Central memory CD8-positive, alpha-beta T cell (primary cell): ENCODE measurements at regions not wholly inside any gene's neighbourhood (a gene's known extent, or its start where the extent isn't known, plus 50 kb on each side); places are given as distances from the start of the nearest gene placed in this dataset.

ENCODE experiments used
- ATAC-seq: fragments of 150-1000 bp; cut with Tn5 transposase; replicated peaks from 2 replicates; pipeline ENCODE4 v1.10.0; 2022; ENCODE audit warnings: mild to moderate bottlenecking, moderate FRiP score, moderate number of reproducible peaks; ENCODE audit not compliant: poor library complexity, severe bottlenecking; ENCODE audit errors: extremely low read depth
- DNase-seq, 2 donors: peaks; one replicate each; pipeline ENCODE4 v3.0.0; 2021; ENCODE audit warnings: low spot score in 2 of 2
- H3K27ac Mint-ChIP-seq: one replicate; pipeline ENCODE4 v1.8.0; 2022; ENCODE audit warnings: low read depth, mild to moderate bottlenecking, moderate library complexity, mixed read lengths
- H3K27me3 Mint-ChIP-seq: one replicate; pipeline ENCODE4 v1.8.0; 2022; ENCODE audit warnings: mixed read lengths
- H3K36me3 Mint-ChIP-seq: one replicate; pipeline ENCODE4 v1.8.0; 2022; ENCODE audit warnings: mild to moderate bottlenecking, moderate library complexity, mixed read lengths; ENCODE audit not compliant: insufficient read depth
- H3K4me1 Mint-ChIP-seq: one replicate; pipeline ENCODE4 v1.8.0; 2022; ENCODE audit warnings: mixed read lengths
- H3K4me3 Mint-ChIP-seq: one replicate; pipeline ENCODE4 v1.8.0; 2022; ENCODE audit warnings: mild to moderate bottlenecking, moderate library complexity, mixed read lengths
- H3K9me3 Mint-ChIP-seq: one replicate; pipeline ENCODE4 v1.8.0; 2022; ENCODE audit warnings: mixed read lengths

DNA sequence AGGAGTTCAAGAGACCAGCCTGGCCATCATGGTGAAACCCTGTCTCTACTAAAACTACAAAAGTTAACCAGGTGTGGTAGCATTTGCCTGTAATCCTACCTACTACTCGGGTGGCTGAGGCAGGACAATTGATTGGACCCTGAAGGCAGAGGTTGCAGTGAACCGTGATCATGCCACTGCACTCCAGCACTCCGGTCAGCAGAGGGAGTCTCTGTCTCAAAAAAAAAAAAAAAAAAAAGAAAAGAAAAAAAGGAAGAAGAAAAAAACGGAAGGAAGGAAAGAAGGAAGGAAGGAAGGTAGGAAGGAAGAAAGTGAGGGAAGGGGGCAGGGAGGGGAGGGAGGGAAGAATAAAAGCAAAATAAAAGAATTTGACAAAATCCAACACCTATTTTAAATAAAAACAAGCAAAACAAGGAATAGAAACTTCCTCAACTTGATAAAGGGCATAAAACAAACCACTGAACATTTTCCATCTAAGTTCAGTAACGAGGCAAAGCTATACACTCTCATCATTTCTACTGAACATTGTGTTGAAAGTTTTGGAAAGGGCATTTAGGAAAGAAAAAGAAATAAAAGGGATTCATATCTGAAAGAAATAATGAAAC, 411.6 kb upstream of the SLITRK5 start:
- Mint-ChIP-seq H3K27ac (no peak overlapping the region), H3K9me3 (peaks cover 11% of the 10 kb centered on the region), H3K36me3 (no peaks in the 10 kb centered on the region), H3K4me3 (no peak overlapping the region), H3K27me3 (no peaks in the 10 kb centered on the region), H3K4me1 (no peaks in the 10 kb centered on the region)
- DNase-seq = no peak
- ATAC-seq = no peak

DNA sequence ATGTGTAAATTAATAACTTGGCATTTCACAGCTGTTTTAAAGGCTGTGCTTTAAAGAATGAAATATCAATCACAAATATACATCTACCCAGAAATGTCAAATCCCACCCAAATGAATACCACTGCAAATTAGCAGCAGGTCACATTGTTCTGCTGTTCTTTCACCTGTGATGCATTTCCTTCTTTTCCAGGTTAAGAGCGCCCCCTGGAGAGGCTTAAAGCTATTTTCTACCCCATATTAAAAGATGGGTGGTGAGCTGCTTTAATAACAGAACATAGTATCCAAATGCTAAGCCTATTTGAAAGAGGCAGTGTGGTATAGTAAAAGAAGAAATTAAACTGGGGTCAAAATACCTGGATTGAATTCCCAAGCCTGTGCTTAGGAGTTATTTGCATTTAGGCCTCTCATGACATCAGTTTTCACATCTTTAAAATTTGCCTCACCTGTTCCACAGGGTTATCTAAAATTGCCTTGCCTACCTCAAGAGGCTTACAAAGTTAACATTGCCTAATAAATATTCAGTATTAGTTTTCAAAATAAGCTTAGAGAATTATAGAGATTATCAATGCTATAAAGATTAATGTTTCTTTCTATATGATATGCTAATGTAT, 396.9 kb upstream of the SLITRK5 start:
- Mint-ChIP-seq H3K4me1 (no peaks in the 10 kb centered on the region), H3K36me3 (no peaks in the 10 kb centered on the region), H3K9me3 (no peaks in the 10 kb centered on the region), H3K27ac (no peak overlapping the region), H3K27me3 (no peaks in the 10 kb centered on the region), H3K4me3 (no peak overlapping the region)
- ATAC-seq (no peak), DNase-seq (no peak)

DNA sequence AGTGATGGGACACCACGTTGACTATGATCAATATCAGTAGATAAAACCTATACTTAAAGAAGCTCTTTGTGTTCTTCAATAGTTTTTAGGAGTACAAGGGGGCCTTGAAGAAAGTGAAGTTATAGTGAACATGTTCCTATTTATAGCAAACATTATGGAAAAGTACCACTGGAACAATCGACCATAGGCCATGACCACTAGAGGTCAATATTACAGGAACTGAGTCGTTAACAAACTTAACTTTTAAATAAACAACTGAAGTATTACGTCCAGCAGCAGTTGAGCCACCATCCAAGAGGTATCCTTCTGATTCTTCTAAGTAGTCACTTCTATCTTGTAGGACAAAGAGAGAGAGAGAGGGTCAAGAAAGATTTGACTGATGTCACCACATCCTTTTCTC, 391.0 kb upstream of the SLITRK5 start:
- Mint-ChIP-seq H3K27me3 (no peaks in the 10 kb centered on the region), H3K4me3 (no peak overlapping the region), H3K36me3 (no peaks in the 10 kb centered on the region), H3K4me1 (no peaks in the 10 kb centered on the region), H3K27ac (no peak overlapping the region), H3K9me3 (peaks cover 5% of the 10 kb centered on the region)
- DNase-seq (no peak), ATAC-seq (no peak)

DNA sequence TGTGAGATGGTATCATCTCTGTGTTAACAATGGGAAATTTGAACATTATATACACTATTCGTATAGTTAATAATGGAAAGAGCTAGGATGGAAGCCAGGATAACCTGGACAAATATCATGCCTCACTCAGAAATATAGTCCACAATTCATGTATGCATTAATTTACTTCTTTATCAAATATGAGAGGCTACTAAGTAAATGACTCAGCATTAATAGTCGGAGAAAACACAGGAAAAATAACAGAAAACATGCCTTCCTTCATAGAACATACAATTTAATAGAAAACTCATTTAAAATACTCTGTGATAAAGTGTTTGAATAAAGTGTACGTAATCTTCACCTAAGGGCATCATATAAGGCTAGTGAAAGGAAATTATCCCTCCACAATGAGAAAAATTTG, 383.4 kb upstream of the SLITRK5 start:
- no peak overlapping the region for H3K27ac Mint-ChIP-seq
- ATAC-seq (no peak), DNase-seq (no peak)
- H3K4me1 Mint-ChIP-seq = no peaks in the 10 kb centered on the region
- no peak overlapping the region for H3K4me3 Mint-ChIP-seq
- H3K9me3 Mint-ChIP-seq = peaks cover 7% of the 10 kb centered on the region
- H3K36me3 Mint-ChIP-seq = no peaks in the 10 kb centered on the region
- H3K27me3 Mint-ChIP-seq = no peaks in the 10 kb centered on the region

DNA sequence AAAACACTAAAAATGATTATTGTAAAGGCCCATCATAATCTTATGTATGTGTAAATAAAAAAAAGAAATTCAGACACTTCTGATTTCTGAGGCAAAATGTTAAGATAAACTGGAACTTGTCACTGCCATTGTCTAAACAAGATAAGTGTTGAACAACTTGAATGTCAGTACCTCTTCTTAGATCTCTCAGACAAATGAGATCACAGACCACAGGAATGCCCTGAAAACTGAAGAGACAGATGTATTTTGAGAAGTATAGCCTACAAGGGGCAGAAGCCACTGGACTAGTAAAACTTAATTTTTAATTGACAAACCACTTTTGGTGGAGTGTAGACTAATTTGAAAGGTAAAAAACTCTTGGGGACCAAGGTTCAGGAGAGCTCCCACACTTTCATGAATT, 375.5 kb upstream of the SLITRK5 start:
- H3K27ac Mint-ChIP-seq = no peak overlapping the region
- DNase-seq (no peak), ATAC-seq (no peak)
- H3K4me3 Mint-ChIP-seq = no peak overlapping the region
- H3K27me3 Mint-ChIP-seq = no peaks in the 10 kb centered on the region
- H3K4me1 Mint-ChIP-seq = no peaks in the 10 kb centered on the region
- peaks cover 36% of the 10 kb centered on the region for H3K9me3 Mint-ChIP-seq
- no peaks in the 10 kb centered on the region for H3K36me3 Mint-ChIP-seq

DNA sequence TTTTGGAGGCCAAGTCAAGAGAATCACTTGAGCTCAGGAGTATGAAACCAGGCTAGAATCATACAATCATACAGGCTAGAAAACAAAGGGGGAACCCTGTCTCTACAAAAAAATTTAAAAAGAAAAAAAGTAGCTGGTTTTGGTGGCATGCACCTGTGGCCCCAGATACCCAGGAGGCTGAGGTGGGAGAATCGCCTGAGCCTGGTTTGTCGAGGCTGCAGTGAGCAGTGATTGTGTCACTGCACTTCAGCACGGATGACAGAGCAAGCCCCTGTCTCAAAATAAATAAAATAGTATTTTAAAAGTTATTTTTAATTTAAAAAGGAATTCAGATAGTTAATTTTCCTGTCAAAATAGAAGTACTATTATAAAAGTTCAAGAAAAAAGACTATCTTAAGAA, 369.1 kb upstream of the SLITRK5 start:
- Mint-ChIP-seq H3K4me1 (no peaks in the 10 kb centered on the region), H3K27ac (no peak overlapping the region), H3K9me3 (peaks cover 24% of the 10 kb centered on the region), H3K36me3 (no peaks in the 10 kb centered on the region), H3K4me3 (no peak overlapping the region), H3K27me3 (no peaks in the 10 kb centered on the region)
- no peak for DNase-seq
- ATAC-seq = no peak

DNA sequence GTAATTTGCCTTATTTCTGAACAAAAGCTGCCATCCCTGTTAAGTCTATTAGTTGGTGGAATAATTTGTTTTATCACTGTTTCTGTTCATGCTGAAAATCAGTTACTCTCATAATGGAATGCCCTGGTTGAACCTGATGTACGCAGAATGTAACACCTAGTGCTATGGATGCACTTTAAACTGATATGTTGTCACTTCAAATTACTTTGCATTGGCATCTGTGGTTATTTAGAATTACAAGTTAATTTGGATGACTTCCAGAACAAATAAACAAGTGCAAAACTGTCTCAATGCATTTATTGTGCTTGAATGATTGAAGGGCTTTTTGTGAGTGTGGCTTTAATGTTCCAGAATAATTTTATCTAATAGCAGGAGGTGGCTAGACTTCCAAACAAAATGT, 368.2 kb upstream of the SLITRK5 start:
- H3K36me3 Mint-ChIP-seq = no peaks in the 10 kb centered on the region
- ATAC-seq (no peak), DNase-seq (no peak)
- H3K4me3 Mint-ChIP-seq = no peak overlapping the region
- no peaks in the 10 kb centered on the region for H3K27me3 Mint-ChIP-seq
- peaks cover 24% of the 10 kb centered on the region for H3K9me3 Mint-ChIP-seq
- no peaks in the 10 kb centered on the region for H3K4me1 Mint-ChIP-seq
- no peak overlapping the region for H3K27ac Mint-ChIP-seq

DNA sequence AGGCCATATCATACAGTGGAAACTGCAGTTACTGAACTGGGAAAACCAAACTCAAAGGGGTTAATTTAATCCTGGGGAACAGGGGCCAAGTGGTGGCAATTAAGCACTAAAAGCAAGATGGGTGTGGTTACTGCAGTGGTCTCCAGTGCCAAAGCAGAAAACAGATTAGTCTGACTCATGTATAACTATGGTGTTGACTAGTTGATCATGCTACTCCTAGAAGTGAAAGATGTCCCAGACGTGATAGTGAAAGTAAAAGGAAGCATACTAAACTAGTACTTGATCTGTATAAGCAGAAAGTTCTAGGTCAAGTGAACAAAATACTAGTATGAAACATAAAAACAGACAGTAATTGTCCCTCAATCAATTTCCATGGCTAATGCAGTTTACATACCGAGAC, 360.0 kb upstream of the SLITRK5 start:
- DNase-seq (no peak), ATAC-seq (no peak)
- no peak overlapping the region for H3K27ac Mint-ChIP-seq
- no peaks in the 10 kb centered on the region for H3K27me3 Mint-ChIP-seq
- peaks cover 11% of the 10 kb centered on the region for H3K9me3 Mint-ChIP-seq
- H3K36me3 Mint-ChIP-seq = no peaks in the 10 kb centered on the region
- no peak overlapping the region for H3K4me3 Mint-ChIP-seq
- H3K4me1 Mint-ChIP-seq = no peaks in the 10 kb centered on the region

DNA sequence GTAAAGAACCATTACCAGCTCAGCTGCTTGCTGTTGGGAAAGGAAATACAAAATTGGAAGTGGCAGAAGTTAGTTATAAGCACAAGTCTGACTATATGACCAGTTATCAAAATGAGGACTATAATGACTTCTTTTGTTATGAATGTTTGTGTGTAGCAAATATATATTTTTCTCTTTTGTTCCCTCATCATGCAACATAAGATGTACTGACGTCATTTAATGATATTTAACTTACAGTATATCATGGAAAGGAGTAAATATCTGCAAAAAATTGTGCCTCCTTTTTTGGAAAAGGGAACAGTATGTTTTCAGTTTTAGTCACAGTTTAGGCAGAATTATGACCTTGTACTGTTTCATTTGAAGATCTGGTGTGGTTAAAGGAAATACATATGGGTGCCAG, 356.3 kb upstream of the SLITRK5 start:
- no peak for DNase-seq
- Mint-ChIP-seq H3K9me3 (peaks cover 11% of the 10 kb centered on the region), H3K27me3 (no peaks in the 10 kb centered on the region), H3K4me1 (no peaks in the 10 kb centered on the region), H3K4me3 (no peak overlapping the region), H3K36me3 (peaks cover 2% of the 10 kb centered on the region), H3K27ac (no peak overlapping the region)
- no peak for ATAC-seq

DNA sequence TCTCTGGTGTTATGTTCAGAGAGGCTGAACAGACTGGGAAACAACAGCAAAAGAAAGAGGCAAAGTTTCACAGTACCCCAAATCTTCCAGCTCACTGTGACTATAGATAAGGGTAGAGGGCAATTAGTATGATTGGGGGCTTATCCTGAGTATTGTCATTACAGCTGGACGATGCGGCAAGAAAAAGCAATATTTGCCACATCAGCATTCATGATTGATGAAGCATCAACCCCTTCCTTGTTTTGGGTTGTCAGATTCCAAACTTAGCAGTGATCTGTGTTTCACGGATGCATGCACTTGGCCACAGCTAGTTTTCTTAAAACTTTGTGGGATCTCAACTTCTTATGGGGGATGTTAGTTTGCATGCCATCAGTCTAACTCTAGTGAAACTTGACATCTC, 348.8 kb upstream of the SLITRK5 start:
- H3K9me3 Mint-ChIP-seq = no peaks in the 10 kb centered on the region
- DNase-seq (no peak), ATAC-seq (no peak)
- H3K4me1 Mint-ChIP-seq = no peaks in the 10 kb centered on the region
- H3K4me3 Mint-ChIP-seq = no peak overlapping the region
- H3K36me3 Mint-ChIP-seq = peaks cover 2% of the 10 kb centered on the region
- H3K27ac Mint-ChIP-seq = no peak overlapping the region
- no peaks in the 10 kb centered on the region for H3K27me3 Mint-ChIP-seq

DNA sequence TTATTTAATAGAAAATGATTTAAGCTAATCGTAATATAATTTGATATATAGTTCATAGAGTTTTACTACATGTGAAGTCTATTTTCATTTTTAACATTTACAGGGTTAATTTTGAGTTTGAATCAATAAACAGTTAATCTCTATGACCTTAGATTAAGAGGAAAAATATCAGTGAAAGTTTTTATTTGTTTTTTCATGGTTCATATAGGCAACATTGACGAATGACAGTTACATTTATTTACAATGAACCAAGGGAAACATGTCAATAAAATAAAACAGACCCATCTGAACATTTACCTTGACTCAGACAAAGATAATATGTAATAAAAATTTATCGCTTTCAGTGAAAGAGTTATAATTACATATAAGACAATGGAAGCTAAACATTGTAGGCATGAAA, 346.6 kb upstream of the SLITRK5 start:
- Mint-ChIP-seq H3K4me3 (no peak overlapping the region), H3K36me3 (peaks cover 2% of the 10 kb centered on the region), H3K27me3 (no peaks in the 10 kb centered on the region), H3K9me3 (peaks cover 6% of the 10 kb centered on the region), H3K4me1 (no peaks in the 10 kb centered on the region), H3K27ac (no peak overlapping the region)
- DNase-seq (no peak), ATAC-seq (no peak)

DNA sequence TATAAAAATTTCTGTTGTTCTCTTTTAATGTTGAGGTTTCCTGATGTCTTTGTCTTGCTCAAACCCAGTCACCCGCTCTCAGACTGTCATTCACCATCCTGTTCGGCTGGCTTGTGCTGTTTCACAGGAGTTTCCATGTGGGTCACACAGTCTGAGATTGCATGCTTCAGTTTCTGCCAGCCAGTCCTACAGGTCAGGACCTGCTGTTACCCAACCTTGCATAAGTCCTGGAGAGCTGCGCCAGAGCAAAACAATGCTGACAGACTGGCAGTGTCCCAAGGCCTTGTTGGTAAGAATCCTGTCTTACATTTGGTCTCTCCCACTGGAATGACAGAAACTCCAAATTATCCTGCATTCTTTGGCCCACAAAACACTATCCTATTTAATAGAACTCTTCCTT, 340.0 kb upstream of the SLITRK5 start:
- Mint-ChIP-seq H3K9me3 (peaks cover 14% of the 10 kb centered on the region), H3K4me3 (no peak overlapping the region), H3K27me3 (no peaks in the 10 kb centered on the region), H3K4me1 (no peaks in the 10 kb centered on the region), H3K36me3 (no peaks in the 10 kb centered on the region), H3K27ac (no peak overlapping the region)
- ATAC-seq (no peak), DNase-seq (no peak)

DNA sequence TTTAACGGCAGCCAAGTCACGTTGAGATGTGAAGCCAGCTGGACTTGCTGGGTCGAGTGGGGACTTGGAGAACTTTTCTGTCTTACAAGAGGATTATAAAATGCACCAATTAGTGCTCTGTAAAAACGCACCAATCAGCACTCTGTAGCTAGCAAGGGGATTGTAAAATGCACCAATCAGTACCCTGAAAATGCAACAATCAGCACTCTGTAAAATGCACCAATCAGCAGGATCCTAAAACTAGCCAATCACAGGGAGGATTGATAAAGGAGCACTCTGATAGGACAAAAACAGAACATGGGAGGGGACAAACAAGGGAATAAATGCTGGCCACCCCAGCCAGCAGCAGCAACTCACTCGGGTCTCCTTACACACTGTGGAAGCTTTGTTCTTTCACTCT, 337.6 kb upstream of the SLITRK5 start:
- no peak for DNase-seq
- Mint-ChIP-seq H3K27me3 (no peaks in the 10 kb centered on the region), H3K36me3 (no peaks in the 10 kb centered on the region), H3K9me3 (peaks cover 14% of the 10 kb centered on the region), H3K4me3 (no peak overlapping the region), H3K27ac (no peak overlapping the region), H3K4me1 (no peaks in the 10 kb centered on the region)
- no peak for ATAC-seq
